Ishikawa (cell line): ENCODE measurements at regions not wholly inside any gene's neighbourhood (a gene's known extent, or its start where the extent isn't known, plus 50 kb on each side); places are given as distances from the start of the nearest gene placed in this dataset.

Source experiments
- EGR1 ChIP-seq: IDR thresholded peaks from 2 replicates; pipeline ENCODE4 v1.6.1; 2012
- EP300 ChIP-seq: IDR thresholded peaks from 2 replicates; pipeline ENCODE4 v1.6.1; 2012; ENCODE audit warnings: borderline replicate concordance
- MAX ChIP-seq: IDR thresholded peaks from 2 replicates; pipeline ENCODE4 v1.6.1; 2012
- RAD21 ChIP-seq: IDR thresholded peaks from 2 replicates; pipeline ENCODE4 v1.6.1; 2012; ENCODE audit warnings: low read depth
- REST ChIP-seq: IDR thresholded peaks from 2 replicates; pipeline ENCODE4 v1.6.1; 2012; ENCODE audit warnings: low read depth, mild to moderate bottlenecking
- YY1 ChIP-seq: IDR thresholded peaks from 2 replicates; pipeline ENCODE4 v1.6.1; 2012; ENCODE audit warnings: low read depth

- TF ChIP-seq EP300 (no peak), REST (no peak), MAX (no peak), RAD21 (no peak), EGR1 (no peak), YY1 (no peak)
Measured at GRCh38 chr12:112665958-112666357, 125.6 kb upstream of the RPH3A start.
